ENCODE measurements at regions not wholly inside any gene's neighbourhood (a gene's known extent, or its start where the extent isn't known, plus 50 kb on each side); places are given as distances from the start of the nearest gene placed in this dataset.

- DNase-seq, result no peak
- no peaks in the 10 kb centered on the region for H3K4me1 ChIP-seq (ENCODE audit: control insufficient read depth, insufficient read depth, low read length, poor library complexity, severe bottlenecking)
- Mint-ChIP-seq H3K27ac (no peak overlapping the region), H3K27me3 (no peaks in the 10 kb centered on the region), H3K36me3 (no peaks in the 10 kb centered on the region), H3K4me3 (no peak overlapping the region), H3K9me3 (peaks cover 0 to 3% (median 0%) of the 10 kb centered on the region in 7 donors), H3K4me1 (no peaks in the 10 kb centered on the region)
- no peaks in the 10 kb centered on the region for H3K36me3 ChIP-seq (ENCODE audit: control insufficient read depth, insufficient read depth, low read length)
- no peak overlapping the region for H3K4me3 ChIP-seq (ENCODE audit: low read depth, low read length)
- H3K27me3 ChIP-seq (ENCODE audit: control insufficient read depth, insufficient read depth, low read length), result no peaks in the 10 kb centered on the region
- no peak overlapping the region for H3K27ac ChIP-seq (ENCODE audit: insufficient read depth, low read length, poor library complexity, severe bottlenecking)
- ATAC-seq (ENCODE audit: low read depth in 2 of 2), result no peak
- H3K9me3 ChIP-seq (ENCODE audit: control insufficient read depth in 2 of 2, low read length in 2 of 2), result no peaks in the 10 kb centered on the region
Measured at GRCh38 chr12:27396216-27396815, 50.2 kb upstream of the SMCO2 start.

Measured in CD4-positive, CD25-positive, alpha-beta regulatory T cell (primary cell).